Stomach (tissue), 8 donors: ENCODE measurements at regions not wholly inside any gene's neighbourhood (a gene's known extent, or its start where the extent isn't known, plus 50 kb on each side); places are given as distances from the start of the nearest gene placed in this dataset.

Experiments
- DNase-seq, 2 donors: peaks; one replicate each; pipeline versions ENCODE4 v3.0.0 to v3.0.0-alpha.2; 2013 to 2019
- H3K27ac ChIP-seq, 5 donors: fragments of 200-600 bp in 4 of 5; sonication (generic) in 4 of 5; one replicate each; pipeline ENCODE4 v1.5.1; 2013 to 2019; ENCODE audit warnings: mild to moderate bottlenecking in 1 of 5, moderate library complexity in 1 of 5
- H3K27me3 ChIP-seq, 3 donors: fragments of 200-600 bp; sonication (generic); one replicate each; pipeline ENCODE4 v1.5.1; 2017 to 2019; ENCODE audit warnings: mixed run types in 1 of 3
- H3K36me3 ChIP-seq, 4 donors: fragments of 200-600 bp; sonication (generic); 1 replicate in 3 of 4; 2 replicates in 1 of 4; pipeline ENCODE4 v1.5.1; 2016 to 2019
- H3K4me1 ChIP-seq, 4 donors: fragments of 200-600 bp; sonication (generic); one replicate each; pipeline ENCODE4 v1.5.1; 2016 to 2019
- H3K4me3 ChIP-seq, 4 donors: fragments of 200-600 bp; sonication (generic) in 3 of 4; one replicate each; pipeline ENCODE4 v1.5.1; 2016 to 2019; ENCODE audit warnings: mild to moderate bottlenecking in 1 of 4
- H3K9me3 ChIP-seq, 4 donors: fragments of 200-600 bp; sonication (generic); one replicate each; pipeline ENCODE4 v1.5.1; 2016 to 2019
- EP300 ChIP-seq: sonication (generic); formaldehyde crosslinking; IDR thresholded peaks from one replicate; pipeline ENCODE4 v1.6.1; 2017; ENCODE audit warnings: antibody characterized with exemption
- POLR2A ChIP-seq, 4 donors: fragments of 450-650 bp; IDR thresholded peaks; one replicate each; pipeline ENCODE4 v1.6.1; 2016; ENCODE audit warnings: antibody characterized with exemption in 4 of 4, control low read depth in 2 of 4, mild to moderate bottlenecking in 1 of 4, moderate library complexity in 1 of 4
- POLR2AphosphoS5 ChIP-seq, 3 donors: sonication (generic); formaldehyde crosslinking; IDR thresholded peaks; one replicate each; pipeline ENCODE4 v1.6.1; 2016; ENCODE audit warnings: antibody characterized with exemption in 3 of 3
- WGBS, 5 donors: extraction: QIAGEN DNeasy Blood & Tissue Kit in 3 of 5; methylation state at CpG; one replicate each; pipeline versions ENCODE4 v1.1.5 to v1.1.7; 2013 to 2018; 5-methylcytosine and 5-hydroxymethylcytosine counted together
- intact Hi-C: fragments of 100-400 bp; cut with DNase I; formaldehyde crosslinking; loops from one replicate; pipeline ENCODE4 v1.15.1; 2023; ENCODE audit warnings: low total_unique reads
- TF ChIP-seq, protein P1 (sequence below), 7 experiments: fragments of 450-650 bp in 4 of 7; fragments of 200-600 bp in 3 of 7; sonication (generic) in 3 of 7; IDR thresholded peaks; one replicate each; pipeline ENCODE4 v1.5.1; 2016 to 2019; ENCODE audit warnings: antibody characterized with exemption in 7 of 7, control low read depth in 2 of 7, mild to moderate bottlenecking in 1 of 7
- donor health status: healthy with polysubstance abuse.
- donor health status: Bipolar disorder and iron deficiency.
- donor health status: healthy.

DNA sequence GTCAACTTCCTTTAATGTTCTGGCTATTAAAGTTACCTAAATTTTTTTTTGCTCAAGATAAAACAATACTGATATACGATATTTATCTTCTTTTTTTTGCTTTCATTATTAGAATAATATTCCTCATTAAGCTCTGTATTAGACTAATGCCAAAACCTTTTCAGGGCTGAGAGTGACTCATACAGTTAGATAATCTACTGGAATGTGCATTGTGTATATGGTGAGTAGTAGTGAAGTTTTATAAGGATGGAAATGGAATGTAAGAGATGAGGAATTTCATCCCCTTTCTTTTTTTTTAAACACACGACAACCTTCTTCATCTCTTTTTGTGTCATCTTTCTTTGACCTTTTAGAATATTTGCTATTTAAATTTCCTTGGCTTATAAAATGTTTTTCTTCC lies 268.6 kb downstream of the ISL1 start:
- DNase-seq, result no peak
- WGBS, 5 donors, result 44 to 55% (median 52%) methylated on average over 2 of the region's 2 CpGs
- H3K4me1 ChIP-seq, result no peaks in the 10 kb centered on the region
- no peaks in the 10 kb centered on the region for H3K27me3 ChIP-seq
- H3K4me3 ChIP-seq, result no peak overlapping the region
- H3K36me3 ChIP-seq, result no peaks in the 10 kb centered on the region
- H3K27ac ChIP-seq, result no peak overlapping the region
- TF ChIP-seq EP300 (no peak), POLR2AphosphoS5 (IDR thresholded peaks at IDR 0.05) (no peak), POLR2A (IDR thresholded peaks at IDR 0.05) (no peak)
- TF ChIP-seq, protein P1, sequence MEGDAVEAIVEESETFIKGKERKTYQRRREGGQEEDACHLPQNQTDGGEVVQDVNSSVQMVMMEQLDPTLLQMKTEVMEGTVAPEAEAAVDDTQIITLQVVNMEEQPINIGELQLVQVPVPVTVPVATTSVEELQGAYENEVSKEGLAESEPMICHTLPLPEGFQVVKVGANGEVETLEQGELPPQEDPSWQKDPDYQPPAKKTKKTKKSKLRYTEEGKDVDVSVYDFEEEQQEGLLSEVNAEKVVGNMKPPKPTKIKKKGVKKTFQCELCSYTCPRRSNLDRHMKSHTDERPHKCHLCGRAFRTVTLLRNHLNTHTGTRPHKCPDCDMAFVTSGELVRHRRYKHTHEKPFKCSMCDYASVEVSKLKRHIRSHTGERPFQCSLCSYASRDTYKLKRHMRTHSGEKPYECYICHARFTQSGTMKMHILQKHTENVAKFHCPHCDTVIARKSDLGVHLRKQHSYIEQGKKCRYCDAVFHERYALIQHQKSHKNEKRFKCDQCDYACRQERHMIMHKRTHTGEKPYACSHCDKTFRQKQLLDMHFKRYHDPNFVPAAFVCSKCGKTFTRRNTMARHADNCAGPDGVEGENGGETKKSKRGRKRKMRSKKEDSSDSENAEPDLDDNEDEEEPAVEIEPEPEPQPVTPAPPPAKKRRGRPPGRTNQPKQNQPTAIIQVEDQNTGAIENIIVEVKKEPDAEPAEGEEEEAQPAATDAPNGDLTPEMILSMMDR (IDR thresholded peaks at IDR 0.05), result no peak
- H3K9me3 ChIP-seq, result no peaks in the 10 kb centered on the region
- intact Hi-C loops, result no loop called here

DNA sequence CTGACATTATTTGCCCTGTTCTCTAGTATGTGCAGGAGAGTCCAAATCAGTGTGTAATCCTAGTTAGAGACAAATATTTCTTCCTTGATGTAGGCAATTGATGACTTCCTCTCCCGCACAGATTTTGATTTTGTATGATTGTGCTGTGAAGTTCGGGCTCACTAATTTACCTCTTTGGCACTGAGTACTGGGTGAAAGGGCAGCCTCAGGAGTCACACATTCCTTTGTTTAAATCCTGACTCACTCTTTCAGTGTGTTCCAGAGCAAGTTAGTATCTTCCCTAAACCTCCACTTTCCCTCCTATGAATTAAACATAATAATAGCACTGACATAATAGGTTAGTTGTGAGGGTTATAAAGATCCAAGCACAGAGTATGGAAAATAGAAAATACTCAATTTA lies 269.7 kb downstream of the ISL1 start:
- Histone ChIP-seq H3K4me1 (no peaks in the 10 kb centered on the region), H3K36me3 (no peaks in the 10 kb centered on the region), H3K27me3 (no peaks in the 10 kb centered on the region), H3K9me3 (no peaks in the 10 kb centered on the region), H3K4me3 (no peak overlapping the region), H3K27ac (no peak overlapping the region)
- WGBS, 5 donors, result 35 to 61% (median 55%) methylated on average over 2 of the region's 2 CpGs
- DNase-seq, result no peak
- TF ChIP-seq POLR2A (IDR thresholded peaks at IDR 0.05) (no peak), POLR2AphosphoS5 (IDR thresholded peaks at IDR 0.05) (no peak), EP300 (no peak)
- TF ChIP-seq, protein P1 (IDR thresholded peaks at IDR 0.05), result no peak
- intact Hi-C loops, result no loop called here

DNA sequence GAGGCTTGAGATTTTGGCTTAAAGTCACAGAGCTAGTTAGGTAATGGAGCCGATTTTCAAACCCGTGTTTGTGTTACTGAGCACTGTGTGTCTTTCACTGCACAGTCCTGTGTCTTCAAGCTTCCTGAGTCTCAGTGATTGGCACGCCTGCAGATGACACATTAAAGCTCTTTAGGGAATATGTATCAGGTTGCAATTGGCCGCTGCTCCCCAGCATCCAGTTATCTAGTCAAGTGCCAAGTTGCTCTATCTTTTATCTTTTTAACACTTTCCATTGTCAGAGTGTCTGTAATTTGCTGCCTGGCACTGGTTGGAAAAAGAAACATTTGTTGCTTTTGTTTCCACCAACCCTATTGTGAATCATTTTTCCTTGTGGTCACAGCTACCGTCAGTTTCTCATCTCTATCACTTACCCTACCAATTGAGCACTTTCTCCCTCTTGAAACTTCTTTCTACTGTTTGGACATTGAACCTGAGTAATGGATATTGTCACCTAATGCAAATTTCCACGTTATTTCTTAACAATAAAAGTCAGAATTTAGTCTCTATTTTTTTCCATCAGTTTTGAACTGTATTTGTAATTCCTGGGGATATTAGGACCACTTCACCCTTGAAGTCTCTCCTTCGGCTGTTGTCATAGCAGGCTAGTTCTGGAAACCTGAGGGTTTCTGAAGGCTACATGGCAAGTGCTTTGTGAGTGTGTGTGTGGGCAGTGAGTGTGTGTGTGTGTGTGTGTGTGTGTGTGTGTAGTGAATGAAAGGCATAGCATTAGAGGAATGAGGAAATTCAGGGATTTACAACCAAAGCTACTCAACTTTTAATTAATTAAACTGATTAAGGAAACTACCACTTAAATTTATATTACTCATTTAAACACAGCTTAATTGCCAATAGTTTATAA lies 274.3 kb downstream of the ISL1 start:
- intact Hi-C loops, result no loop called here

DNA sequence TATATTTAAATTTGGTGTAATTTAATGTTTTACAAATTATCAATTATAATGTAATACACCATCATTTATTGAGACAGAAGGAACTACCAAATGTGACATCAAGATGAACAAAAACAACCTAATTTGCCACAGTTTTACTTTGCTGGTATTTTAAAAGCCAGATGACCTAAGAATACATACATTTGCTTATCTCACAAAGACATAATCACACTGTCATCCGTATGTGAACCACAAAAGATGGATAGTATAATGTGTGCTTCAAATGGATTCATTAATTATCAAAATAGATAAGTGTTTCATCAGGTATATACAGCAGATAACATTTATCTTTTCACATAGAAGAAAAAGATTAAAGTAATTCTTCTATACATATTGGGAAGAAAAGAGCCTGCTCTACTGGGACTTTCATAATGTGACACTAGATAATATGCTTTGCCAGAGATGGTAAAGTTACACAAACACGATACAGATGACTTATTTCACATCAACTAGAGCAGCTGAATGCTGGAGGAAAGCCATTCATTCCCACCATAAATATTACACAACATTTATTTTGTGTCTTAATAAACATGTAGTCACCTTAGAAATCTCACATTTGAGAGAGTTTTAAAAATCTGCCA lies 278.5 kb downstream of the ISL1 start:
- 55 to 72% (median 68%) methylated on average over 2 of the region's 2 CpGs for whole genome bisulfite sequencing, 5 donors
- TF ChIP-seq POLR2AphosphoS5 (IDR thresholded peaks at IDR 0.05) (no peak), POLR2A (IDR thresholded peaks at IDR 0.05) (no peak)
- TF ChIP-seq, protein P1 (IDR thresholded peaks at IDR 0.05), result no peak
- H3K4me1 ChIP-seq, result no peaks in the 10 kb centered on the region
- DNase-seq, result no peak
- no peaks in the 10 kb centered on the region for H3K9me3 ChIP-seq
- no peaks in the 10 kb centered on the region for H3K36me3 ChIP-seq
- H3K4me3 ChIP-seq, result no peak overlapping the region
- H3K27me3 ChIP-seq, result no peaks in the 10 kb centered on the region
- intact Hi-C loops, result no loop called here
- H3K27ac ChIP-seq, result no peak overlapping the region

More for the DNA sequence above, 274.3 kb downstream of the ISL1 start:
- Histone ChIP-seq H3K36me3 (no peaks in the 10 kb centered on the region), H3K4me1 (no peaks in the 10 kb centered on the region), H3K27ac (no peak overlapping the region), H3K4me3 (no peak overlapping the region), H3K27me3 (no peaks in the 10 kb centered on the region), H3K9me3 (no peaks in the 10 kb centered on the region)
- WGBS, 5 donors, result 65 to 77% (median 75%) methylated on average over 7 of the region's 7 CpGs
- TF ChIP-seq POLR2A (IDR thresholded peaks at IDR 0.05) (no peak), POLR2AphosphoS5 (IDR thresholded peaks at IDR 0.05) (no peak), EP300 (no peak)
- TF ChIP-seq, protein P1 (IDR thresholded peaks at IDR 0.05), result no peak
- no peak for DNase-seq
